ENCODE measurements at regions not wholly inside any gene's neighbourhood (a gene's known extent, or its start where the extent isn't known, plus 50 kb on each side); places are given as distances from the start of the nearest gene placed in this dataset.

DNA sequence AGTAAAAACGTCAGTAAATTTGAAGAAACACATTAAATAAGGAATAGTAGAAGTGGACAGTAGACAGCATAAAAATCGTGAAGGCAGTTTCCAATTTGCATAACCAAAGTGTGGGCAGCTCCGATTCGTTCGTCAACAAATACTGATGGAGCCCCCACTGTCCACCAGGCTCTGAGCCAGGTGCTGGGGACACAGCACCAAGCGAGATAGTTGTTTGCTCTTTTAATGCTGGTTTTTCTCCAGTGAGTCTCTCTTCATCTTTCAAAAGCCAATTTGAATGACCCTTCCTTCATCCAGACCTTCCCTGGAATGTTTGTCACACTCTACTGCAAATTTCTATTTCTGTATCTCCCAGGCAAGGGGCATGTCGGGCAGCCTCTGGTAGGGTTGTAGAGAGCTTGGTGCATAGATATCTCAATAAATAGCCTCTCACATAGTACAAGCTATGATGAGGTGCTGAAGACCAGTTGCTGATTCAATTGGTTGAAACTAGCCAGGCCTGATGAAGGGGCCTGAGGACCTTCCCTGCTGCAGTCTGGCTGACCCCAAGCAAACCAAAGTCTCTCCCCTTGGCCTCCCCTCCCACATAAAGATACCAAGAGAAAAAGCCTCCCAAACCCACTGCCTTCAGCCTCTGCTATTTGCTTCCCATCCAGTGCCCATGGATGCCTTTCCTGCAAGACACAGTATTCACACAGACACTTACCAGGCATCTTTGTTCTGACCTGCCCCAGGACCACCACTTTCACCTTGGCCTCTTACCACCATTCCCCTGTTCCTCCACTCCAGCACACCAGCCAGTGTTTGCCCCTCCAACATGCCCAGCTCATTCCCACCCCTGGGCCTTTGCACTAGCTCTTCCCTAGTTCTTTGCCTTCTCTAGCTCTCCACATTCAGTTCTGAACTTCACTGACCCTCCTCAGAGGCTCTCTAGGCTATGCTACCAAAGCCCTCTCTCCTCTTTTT lies 125.2 kb downstream of the CEBPB start:
- TF ChIP-seq, protein P1, sequence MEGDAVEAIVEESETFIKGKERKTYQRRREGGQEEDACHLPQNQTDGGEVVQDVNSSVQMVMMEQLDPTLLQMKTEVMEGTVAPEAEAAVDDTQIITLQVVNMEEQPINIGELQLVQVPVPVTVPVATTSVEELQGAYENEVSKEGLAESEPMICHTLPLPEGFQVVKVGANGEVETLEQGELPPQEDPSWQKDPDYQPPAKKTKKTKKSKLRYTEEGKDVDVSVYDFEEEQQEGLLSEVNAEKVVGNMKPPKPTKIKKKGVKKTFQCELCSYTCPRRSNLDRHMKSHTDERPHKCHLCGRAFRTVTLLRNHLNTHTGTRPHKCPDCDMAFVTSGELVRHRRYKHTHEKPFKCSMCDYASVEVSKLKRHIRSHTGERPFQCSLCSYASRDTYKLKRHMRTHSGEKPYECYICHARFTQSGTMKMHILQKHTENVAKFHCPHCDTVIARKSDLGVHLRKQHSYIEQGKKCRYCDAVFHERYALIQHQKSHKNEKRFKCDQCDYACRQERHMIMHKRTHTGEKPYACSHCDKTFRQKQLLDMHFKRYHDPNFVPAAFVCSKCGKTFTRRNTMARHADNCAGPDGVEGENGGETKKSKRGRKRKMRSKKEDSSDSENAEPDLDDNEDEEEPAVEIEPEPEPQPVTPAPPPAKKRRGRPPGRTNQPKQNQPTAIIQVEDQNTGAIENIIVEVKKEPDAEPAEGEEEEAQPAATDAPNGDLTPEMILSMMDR (IDR thresholded peaks at IDR 0.05) = no peak
- TF ChIP-seq POLR2AphosphoS5 (IDR thresholded peaks at IDR 0.05) = no peak
